Activated CD8-positive, alpha-beta memory T cell treated with anti-CD3 and anti-CD28 coated beads for 36 hours (primary cell): ENCODE measurements at regions not wholly inside any gene's neighbourhood (a gene's known extent, or its start where the extent isn't known, plus 50 kb on each side); places are given as distances from the start of the nearest gene placed in this dataset.

ENCODE experiments used
- CTCF ChIA-PET: fragments of 350-600 bp; sonication (Branson Sonifier 250); formaldehyde crosslinking; loops from one replicate; lab custom pipeline; 2021; ENCODE audit warnings: antibody characterized with exemption; lab: Charles Lee
- POLR2A ChIA-PET: fragments of 350-600 bp; sonication (Branson Sonifier 250); formaldehyde crosslinking; loops from one replicate; lab custom pipeline; 2021; ENCODE audit warnings: antibody characterized with exemption; lab: Charles Lee

DNA sequence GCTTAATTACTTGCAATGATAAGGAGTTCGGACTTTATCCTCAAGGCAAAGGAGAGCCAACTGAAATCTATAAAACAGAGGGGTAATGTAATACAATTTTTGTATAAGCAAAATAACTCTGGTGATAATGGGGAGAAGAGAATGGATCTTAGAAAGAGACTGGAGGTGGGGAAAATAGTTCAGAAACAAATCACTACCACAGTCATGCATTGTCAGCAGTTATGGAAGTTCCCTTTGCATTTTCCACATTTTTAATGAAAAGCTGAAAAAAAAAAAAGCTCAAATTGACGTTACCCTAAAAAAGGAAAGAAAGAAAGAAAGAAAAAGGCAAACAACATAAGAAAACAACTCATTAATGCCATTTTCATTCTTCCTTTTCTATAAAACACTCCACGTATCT, 337.6 kb upstream of the HSF2 start:
- ChIA-PET CTCF (no interaction called here), POLR2A (no interaction called here)

DNA sequence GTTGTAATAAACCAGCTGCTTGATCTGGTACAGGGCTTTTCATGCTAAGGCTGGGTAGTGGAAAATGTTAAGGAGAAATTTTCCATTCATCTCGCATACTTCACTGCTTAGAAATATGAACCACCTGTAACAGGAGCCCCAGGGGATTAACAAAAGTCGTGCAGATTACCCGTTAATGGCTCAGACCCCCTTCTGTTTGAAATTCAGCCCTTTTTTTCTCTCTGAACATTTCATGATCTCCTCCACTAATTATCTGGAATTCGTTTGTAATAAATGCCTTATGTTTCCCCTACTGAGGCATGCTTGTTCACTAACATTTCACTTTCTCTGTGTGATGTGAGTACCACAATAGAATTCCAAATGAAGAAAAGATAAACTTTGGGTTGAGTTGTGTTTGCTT, 336.4 kb upstream of the HSF2 start:
- ChIA-PET CTCF (no interaction called here), POLR2A (no interaction called here)

DNA sequence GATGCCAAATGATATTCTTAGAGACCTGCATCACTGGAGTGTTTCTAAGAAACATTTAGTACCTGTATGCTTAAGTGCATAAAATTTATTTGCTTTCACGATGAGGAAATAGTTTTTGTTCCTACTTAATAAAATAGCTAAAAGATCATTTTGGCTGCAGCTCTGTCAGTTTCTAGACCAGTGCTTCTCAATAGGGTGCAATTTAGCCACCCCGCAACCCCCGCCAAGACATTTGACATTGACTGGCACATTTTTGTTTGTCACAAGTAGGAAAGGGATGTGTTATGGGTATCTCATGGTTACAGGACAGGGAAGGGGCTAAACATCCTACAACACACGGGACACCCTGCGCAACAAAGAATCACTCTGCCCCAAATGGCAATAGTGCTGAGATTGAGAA, 335.7 kb upstream of the HSF2 start:
- ChIA-PET CTCF (no interaction called here), POLR2A (no interaction called here)

DNA sequence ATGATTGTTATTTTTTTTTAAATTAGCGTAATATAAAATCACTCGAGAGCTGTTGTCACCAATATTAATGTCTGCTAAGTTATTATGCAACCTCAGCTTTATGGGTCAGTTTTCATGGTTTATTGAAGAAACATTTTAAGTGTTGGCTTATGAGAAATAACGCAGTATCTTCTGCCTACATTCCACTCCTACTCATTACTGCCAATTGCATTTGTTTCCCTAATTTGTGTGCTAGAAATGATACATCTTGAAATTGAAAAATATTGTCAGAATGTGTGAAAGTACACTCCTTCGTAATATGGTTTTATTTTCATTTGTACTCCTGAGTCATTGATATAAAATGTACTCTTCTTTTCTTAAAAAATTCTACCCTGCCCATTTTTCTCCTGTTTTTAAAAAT, 333.3 kb upstream of the HSF2 start:
- CTCF ChIA-PET: no interaction called here
- POLR2A ChIA-PET: no interaction called here

DNA sequence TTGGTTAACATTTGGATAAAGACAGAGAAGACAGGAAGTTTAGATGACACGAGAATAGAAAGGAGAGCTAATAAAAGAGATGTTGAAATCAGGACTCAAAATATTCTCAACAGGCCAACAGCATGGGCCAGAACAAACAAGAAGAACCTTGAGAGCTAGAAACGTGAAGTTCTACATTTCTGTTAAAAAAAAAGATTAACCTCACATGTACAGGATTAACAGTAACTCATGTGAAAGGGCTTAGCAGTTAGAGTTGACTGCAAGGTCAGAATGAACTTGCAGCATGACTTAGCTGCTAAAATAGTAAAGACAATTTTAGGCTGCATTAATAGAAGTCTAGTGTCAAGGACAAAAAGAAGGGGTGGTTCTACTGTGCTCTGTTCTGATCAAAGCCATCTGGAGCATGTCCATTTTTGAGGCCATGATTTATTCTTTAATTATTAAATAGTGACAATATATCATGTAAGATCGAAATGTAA, 331.1 kb upstream of the HSF2 start:
- ChIA-PET POLR2A (no interaction called here), CTCF (no interaction called here)

DNA sequence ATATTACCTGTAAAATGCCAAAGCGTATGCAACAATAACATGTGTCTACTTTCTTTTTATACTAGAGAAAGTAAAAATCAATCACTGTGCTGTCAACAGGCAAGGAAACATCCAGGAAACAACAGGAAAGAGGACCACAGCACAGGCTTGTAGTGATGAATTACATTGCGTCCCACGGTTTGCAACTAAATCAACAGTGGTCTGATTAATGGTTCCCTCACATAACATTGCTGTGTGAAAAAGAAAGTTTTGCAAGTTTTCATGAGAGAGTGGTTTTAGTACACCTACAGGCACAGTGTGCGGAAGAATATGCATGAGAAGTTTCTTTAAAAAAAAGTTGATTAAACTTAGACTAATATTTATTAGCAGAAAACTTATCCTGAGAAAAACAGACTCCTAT, 329.5 kb upstream of the HSF2 start:
- CTCF ChIA-PET: no interaction called here
- POLR2A ChIA-PET: no interaction called here

DNA sequence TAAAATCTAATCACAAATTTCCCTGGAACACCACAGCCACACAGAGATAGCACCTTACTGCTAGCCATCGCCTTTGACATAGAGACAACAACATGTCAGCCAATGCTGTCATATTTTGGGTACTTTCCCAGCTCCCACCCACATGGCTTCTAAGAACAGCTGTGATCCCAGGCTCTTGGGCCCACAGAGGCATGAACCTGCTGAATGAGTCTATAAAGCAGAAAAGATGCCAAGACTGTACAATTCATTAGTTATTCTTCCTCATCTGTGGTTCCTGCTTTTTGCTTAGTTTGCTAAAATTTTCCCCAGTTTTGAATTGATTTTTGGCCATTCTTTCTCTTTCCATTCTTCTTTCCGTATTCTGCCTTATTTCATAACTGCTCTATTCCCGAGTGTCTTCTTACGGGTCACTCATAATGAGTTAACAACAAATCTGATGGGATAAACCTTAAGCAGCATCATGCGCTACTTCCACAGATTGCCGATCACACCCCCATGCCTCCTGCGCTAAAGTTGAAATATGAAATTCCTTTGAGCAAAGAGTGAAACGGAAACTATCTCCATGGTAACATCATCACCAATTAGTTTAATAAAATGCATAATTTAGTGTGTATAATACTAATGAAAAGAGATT, 327.3 kb upstream of the HSF2 start:
- ChIA-PET POLR2A (no interaction called here), CTCF (no interaction called here)

DNA sequence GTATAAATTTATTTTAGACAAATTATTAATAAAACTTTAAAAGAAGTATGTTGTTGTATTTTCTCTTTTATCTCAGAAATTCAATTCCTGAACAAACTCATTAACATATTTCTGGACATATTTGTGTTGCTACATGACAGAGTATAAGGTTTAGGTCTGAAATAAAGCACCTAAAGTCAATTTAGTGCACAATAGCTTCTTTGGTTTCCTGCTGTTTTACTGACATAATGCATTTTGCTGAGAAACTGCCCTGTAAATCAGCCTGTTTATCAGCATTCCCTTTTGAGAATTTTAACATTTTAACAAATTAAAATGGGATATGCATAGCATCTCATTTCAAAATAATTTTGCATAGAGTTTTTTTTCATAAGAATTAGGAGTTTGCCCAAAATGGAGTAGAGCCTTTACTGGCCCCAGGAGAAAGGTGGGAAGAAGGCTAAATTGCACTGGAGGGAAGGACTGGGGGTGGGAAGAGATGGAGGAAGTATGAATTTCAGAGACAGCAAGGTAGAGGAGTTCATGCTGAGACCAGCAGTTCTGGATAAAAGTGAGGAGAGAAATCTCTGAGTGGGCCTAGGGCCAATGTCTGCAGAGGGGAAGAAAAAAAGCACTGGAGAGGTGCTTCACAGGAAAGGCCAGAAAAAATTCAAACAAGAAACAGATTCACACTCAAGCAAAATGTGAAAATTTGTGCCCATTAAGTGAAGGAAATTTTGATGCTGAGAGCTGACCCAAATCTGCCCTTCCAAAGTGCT, 324.2 kb upstream of the HSF2 start:
- ChIA-PET POLR2A (no interaction called here), CTCF (no interaction called here)

DNA sequence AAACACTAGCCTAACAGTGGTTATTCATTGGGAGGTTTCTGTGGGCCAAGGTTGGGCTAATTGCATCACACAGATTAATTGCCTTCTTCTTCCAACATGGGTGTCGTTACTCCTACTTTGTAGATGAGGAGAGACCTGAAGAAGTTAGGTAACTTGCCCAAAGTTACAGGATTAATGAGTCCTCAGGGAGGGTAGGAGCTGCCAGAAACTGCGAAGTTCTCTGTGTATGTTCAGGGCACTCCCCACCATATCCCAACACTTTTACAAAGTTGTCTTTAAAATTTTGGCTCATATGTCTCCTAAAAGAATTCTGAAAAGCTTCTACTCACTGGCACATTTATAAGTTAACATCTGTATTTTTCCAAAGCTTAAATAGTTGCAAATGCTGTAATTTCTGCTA, 323.5 kb upstream of the HSF2 start:
- POLR2A ChIA-PET: no interaction called here
- CTCF ChIA-PET: no interaction called here

DNA sequence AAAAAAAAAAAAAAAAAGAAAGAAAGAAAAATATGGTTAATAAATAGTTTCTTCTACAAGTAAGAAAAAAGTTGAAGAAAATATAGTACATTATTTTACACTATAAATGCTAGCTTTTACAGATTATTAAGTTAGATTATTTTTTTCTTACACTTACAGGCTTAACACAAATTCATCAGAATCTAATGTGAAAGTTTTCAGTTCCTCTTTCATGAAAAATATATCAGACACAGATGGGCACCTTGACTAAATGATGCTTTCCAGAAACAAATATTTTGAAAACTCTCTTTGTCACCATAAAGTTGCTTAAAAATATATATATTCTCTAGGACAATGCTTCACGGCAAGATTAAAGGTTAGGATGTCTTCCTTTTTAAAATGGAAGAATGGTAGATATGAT, 321.8 kb upstream of the HSF2 start:
- POLR2A ChIA-PET: no interaction called here
- CTCF ChIA-PET: no interaction called here

DNA sequence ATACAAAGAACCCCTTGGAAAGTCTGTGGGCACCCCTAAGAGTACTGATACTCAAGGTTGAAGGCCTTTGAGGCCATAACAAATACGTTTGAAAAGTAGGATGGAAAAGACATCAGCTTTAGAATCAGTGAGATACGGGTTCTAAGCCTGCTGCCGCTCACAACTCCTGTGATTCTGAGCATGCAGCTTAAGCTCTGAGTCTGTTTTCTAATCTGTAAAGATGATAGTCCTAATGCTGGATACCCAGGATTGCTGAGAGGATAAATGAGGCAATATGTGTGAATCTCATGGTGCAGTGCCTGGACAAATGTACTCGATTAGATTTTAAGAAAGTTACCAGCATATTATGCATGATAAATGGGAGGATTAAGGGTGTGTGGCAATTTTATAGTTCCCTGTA, 321.0 kb upstream of the HSF2 start:
- POLR2A ChIA-PET: no interaction called here
- CTCF ChIA-PET: no interaction called here

DNA sequence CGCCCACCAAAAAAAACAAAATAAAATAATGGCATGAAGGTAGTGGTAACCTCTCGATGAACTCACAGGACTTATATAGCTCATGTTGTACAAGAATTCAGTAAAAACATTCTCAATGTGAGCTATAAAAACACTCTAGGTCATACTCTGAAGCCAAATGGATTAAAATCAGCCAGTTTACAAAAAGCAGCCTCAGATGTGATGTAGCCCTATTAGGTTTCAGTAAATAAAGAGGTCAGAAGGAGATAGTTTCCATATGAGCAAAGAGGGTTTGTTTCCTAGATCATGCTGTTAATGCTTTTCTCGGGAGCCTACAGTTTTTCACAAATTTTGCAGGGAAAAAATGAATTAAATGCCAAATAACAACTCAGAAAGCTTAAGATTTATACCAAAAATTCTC, 319.5 kb upstream of the HSF2 start:
- ChIA-PET CTCF (no interaction called here), POLR2A (no interaction called here)

DNA sequence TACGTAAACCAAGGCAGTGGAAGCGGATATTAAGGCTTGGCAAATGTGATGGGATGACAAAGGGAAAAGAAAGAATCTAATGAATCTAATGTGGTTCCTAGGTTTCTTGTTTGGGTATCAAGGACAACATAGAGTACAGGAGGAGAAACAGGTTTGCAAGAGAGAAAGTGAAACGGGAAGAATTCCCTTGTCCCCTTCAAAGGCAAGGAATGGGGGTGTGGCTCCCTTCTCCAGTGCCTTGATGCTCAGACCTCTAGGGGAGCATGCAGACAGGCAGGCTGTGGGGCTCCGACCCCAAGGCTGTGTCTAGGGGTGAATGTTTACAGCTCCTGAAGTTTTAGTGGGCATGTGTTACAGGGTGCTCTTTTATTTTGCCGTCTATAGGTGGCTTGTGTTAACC, 317.5 kb upstream of the HSF2 start:
- POLR2A ChIA-PET: no interaction called here
- CTCF ChIA-PET: no interaction called here

DNA sequence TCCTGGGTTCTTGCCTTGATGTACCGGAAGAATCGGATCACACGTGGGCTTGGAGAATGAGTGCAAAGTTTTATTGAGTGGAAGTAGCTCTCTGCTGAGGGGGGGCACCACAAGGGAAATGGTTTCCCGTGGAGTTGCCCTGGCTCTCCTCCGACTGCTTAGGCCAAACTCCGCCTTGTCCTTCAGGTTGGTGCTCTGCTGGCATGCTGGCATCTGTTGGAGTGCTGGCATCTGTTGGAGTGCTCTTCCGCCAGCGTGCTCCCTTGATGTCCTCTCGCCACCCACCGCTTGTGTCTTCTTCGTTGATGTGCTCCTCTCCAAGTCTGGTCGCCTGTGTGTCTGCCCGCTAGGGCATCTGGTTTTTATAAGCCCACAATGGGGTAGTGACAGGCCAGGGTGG, 317.1 kb upstream of the HSF2 start:
- ChIA-PET CTCF (no interaction called here), POLR2A (no interaction called here)

DNA sequence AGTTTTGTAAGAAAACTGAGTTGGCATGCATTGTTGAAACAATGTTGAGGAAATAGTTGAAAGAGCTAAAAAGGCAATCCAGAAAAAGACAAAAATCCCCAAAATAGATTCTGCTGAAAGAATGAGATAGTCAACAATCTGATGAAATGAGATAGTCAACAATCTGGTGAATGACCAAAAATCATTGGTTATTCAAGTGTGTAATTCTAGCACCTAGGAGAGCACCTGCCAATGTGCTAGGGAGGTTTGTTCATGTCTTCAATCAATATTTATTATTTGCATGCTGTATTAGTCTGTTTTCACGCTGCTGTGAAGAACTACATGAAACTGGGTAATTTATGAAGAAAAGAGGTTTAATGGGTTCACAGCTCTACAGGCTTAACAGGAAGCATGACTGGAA, 307.1 kb upstream of the HSF2 start:
- CTCF ChIA-PET: no interaction called here
- POLR2A ChIA-PET: no interaction called here

DNA sequence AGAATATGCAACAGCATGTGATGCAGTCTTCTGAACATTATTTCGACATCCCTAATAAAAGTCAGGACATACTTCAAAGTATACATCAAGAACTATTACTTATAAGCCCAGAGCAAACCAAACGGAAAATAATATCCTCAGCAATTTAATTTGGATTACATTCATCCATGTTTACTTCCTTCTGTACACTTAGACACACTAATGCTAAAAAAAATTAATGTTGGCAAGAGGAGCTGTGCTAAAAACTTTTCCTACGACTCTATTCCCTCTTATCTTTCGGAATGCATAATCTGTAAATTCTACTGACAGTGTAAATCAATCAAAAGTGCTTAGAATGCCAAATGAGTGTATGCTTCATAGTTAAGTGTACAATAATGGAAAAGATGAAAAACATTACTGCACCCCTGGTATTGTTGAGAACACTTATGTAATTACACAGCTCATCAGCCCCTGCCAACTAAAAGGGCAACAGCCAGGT, 301.2 kb upstream of the HSF2 start:
- CTCF ChIA-PET: no interaction called here
- POLR2A ChIA-PET: no interaction called here

DNA sequence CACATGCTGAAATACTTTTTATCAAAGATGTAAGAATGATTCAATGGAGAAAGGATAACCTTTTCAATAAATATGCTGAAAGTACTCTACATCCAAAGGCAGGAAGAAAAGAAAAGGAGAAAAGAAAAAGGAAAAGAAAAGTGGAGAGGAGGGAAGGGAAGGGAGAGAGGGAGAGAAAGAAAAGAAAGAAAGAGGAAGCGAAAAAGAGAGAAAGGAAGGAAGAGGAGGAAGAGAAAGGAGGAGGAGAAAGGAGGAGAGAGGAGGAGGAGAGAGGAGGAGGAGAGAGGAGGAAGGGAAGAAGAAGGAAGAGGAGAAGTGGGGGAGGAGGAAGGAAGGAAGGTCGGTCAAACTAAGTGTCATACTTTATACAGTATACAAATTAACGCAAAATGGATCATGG, 297.4 kb upstream of the HSF2 start:
- CTCF ChIA-PET: no interaction called here
- POLR2A ChIA-PET: no interaction called here

DNA sequence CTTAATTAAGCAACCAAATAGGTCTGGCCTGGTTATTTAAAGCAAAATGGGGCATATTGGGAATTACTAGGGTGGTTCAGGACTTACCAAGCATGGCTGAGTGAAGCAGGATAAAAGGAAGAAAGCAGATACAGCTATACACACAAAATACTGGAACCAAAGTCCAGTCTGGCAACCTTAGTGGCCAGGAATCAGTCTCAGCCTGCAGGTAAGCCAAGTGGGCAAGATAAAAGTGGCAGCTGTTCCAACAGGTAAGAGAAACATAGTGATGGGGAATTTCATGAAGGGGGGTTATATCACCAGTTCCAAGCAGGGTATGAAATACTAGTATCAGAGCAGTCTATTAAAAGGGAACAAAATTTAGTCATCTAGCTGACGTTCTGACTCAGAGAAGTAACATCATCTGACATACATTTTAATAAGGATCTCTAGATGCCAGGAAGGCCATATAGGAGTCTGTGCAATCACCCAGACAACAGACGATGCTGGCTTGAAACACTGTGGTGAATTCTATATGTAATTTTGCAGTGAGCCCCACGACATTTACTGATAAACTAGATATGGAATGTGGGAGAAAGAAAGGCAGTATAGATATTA, 292.1 kb upstream of the HSF2 start:
- CTCF ChIA-PET: no interaction called here
- POLR2A ChIA-PET: no interaction called here

DNA sequence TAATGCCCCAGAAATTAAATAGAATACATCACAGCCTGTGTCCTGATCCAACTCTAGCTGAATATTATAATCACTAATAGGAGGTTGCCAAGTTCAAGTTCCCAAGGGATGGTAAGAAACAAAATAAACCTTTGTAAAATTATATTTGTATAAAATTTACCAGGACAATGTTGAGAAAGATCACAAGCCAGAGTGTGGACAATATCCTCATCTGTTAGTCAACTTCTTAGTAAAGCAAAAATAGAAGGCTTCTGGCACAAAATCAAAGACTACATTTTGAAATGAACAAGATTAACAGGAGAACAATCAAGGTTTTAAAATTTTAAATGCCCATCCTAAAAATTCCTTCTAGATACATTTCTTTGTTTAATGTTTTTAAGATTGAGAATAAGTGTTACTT, 290.4 kb upstream of the HSF2 start:
- ChIA-PET POLR2A (no interaction called here), CTCF (no interaction called here)

DNA sequence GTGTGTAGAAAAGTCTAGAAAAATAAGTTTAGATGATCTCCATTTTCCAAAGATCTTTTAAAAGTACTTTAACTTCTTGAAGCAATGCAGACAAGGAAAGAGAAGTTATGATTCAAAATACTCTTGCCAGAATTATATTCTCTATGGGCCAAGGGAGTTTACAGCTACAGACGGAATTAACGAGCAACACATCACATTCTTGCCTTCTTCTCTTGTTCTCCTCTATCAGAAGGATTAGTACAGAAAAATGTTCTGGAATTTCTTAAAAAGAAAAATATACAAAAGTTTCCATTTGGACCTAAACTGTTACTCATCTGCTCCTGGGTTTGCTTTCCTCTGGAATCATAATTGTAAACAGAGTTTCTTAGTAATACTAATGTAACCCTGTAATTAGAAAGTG, 284.7 kb upstream of the HSF2 start:
- CTCF ChIA-PET: no interaction called here
- POLR2A ChIA-PET: no interaction called here
